Activated CD8-positive, alpha-beta memory T cell treated with anti-CD3 and anti-CD28 coated beads for 4 hours (primary cell): ENCODE measurements at regions not wholly inside any gene's neighbourhood (a gene's known extent, or its start where the extent isn't known, plus 50 kb on each side); places are given as distances from the start of the nearest gene placed in this dataset.

Source experiments
- DNase-seq, 2 donors: peaks; one replicate each; pipeline ENCODE4 v3.0.0-alpha.2; 2020; ENCODE audit warnings: low read depth in 2 of 2

GRCh38 chr4:123096038-123096437 is 173.6 kb upstream of the NUDT6 start:
- no peak for DNase-seq

- no peak for DNase-seq
Observed at GRCh38 chr4:123102897-123103471, 180.6 kb upstream of the NUDT6 start.

DNA sequence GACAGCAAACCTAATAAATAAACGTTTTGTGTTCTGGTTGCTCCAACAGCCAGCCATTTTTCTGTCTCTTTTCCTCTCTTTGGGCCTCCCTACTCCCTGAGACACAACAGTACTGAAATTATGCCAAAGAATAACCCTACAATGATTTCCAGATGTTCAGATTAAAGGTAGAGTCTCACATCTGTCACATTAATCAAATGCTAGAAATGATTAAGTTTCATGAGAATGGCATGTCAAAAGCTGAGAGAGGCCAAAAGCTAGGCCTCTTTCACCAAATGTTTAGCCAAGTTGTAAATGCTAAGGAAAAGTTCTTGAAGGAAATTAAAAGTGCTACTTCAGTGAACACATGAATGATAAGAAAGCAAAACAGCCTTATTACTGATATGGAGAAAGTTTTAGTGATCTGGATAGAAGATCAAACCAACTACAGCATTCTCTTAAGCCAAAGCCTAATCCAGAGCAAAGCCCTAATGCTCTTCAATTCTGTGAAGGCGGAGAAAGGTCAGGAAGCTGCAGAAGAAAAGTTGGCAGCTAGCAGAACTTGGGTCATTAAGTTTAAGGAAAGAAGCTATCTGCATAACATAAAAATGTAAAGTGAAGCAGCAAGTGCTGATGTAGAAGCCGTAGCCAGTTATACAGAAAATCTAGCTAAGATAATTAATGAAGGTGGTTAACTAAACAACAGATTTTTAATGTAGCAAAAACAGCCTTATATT is 182.1 kb upstream of the NUDT6 start:
- no peak for DNase-seq

DNA sequence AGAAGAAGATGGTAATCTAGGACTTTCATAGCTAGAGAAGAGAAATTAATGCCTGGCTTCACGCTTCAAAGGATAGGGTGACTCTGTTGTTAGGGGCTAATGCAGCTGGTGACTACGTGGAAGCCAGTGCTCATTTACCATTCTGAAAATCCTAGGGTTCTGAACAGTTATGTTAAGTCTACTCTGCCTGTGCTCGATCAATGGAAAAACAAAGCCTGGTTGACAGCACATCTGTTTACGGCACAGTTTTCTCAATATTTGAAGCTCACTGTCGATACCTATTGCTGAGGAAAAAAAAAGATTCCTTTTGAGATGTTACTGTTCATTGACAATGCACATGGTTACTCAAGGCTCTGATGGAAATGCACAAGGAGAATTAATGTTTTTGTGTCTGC is 182.6 kb upstream of the NUDT6 start:
- DNase-seq, result no peak

DNA sequence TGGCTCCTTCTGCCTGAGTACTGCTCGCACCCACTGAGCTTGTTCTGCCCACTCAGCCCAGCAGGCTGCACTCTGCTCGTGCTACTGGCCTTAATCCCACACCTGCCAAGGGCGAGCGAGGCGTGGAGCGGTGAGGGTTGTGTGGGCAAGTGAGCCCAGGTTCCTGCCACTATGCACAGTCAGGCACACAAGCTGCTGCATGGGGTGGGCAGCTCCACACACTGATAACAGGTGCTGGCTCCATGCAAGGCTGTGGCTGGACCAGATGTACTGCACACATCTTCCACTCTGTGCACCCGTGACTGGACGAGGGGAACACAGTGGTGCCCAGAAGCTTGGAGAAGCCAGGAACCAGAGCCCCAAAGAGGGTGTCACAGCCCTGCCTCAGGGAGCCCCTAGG is 184.3 kb upstream of the NUDT6 start:
- no peak for DNase-seq

GRCh38 chr4:123107444-123108252 is 185.3 kb upstream of the NUDT6 start:
- DNase-seq, result no peak

DNA sequence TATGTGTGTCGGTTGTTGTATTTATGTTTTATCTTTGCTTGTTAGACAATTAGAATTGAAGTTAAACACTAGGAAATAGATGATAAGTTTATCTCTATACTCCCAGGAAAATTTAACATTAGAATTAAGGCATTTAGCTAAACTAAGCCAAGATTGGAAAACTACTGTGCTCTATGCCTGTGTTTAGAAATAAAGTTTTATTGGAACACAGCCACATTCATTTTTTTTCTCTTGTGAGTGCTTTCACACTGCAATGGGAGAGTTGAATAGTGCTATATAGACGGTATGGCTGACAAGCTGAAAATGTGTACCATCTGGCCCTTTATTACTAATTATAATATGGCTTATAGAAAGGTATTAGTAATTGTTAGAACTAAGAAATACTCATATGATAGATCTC is 186.7 kb upstream of the NUDT6 start:
- no peak for DNase-seq

- no peak for DNase-seq
Observed at GRCh38 chr4:123110147-123110546, 187.8 kb upstream of the NUDT6 start.

DNA sequence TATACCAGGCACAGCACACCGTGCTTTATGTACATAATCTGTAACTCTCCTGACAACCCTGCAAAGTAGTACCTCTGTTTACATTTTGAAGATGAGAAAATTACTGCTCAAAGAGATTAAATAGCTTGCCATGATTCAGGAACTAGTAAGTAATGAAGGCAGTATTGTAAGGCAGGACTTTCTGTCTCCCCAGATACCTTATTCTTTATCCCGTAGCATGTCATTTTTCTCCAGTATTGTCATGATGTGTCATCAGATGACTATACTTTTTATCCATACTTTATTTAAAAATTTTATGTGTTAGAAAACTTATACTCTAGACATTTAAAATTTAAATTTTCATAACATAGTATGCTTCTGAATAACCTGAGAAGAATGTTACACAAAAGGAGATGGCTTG is 188.3 kb upstream of the NUDT6 start:
- no peak for DNase-seq

- DNase-seq, result no peak
Observed at GRCh38 chr4:123113155-123113554, 190.8 kb upstream of the NUDT6 start.

DNA sequence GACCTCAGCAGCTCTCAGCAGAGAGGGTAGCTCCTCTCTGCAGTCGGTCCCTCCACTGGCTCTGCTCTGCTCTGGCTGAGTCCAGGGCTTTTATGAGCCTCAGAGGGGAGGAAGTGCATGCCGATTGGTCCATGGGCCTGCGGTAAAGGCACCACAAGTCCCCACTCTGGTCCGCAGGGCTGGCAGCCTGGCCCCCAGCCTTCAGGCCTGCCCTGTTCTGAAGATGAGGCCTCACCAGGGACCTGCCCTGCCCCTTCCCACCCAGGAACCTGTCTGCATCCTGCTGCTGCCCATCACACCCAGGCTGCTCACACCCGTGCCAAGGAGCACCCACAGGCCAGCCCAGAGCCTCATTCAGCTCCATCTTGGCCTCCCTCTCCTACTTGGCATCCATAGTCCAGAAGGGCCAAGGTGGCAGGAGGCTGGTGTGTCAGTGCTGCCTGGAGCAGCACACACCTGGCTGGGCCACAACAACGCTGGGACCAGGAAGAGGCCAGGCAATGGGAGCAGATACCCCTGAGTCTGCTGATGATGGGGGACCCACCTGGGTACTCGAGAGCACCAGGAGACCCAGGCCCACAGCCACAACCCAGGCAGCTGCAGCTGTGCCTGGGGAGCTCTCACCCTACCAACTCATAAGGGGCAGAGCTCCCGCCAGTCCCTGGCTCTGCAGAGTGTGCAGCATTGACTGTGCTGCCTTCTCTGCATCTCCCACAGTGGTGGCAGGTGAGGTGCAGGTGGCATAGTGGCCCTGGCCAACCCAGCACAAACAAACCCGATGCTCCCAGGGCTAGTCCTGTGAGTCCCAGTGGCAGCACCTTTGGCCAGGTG is 191.9 kb upstream of the NUDT6 start:
- DNase-seq, result no peak

- no peak for DNase-seq
Observed at GRCh38 chr4:123114915-123115756, 192.7 kb upstream of the NUDT6 start.

DNA sequence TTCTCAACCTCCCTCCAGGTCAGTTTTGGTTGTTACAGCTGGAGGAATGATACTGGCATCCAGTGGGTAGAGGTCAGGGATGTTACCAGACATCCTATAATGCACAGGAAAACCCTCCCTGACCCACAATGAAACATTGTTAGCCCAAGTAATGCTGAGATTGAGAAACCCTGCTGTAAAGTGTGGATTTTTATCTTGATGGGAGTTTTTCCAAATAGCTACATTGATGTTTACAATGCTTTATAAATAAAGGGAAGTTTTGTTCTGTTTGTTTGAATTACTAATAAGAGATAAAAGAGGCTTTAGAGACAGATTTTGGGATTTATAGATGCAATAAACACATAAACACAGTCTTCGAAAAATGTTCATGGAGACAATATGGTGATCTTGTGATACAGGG is 194.0 kb upstream of the NUDT6 start:
- no peak for DNase-seq

DNA sequence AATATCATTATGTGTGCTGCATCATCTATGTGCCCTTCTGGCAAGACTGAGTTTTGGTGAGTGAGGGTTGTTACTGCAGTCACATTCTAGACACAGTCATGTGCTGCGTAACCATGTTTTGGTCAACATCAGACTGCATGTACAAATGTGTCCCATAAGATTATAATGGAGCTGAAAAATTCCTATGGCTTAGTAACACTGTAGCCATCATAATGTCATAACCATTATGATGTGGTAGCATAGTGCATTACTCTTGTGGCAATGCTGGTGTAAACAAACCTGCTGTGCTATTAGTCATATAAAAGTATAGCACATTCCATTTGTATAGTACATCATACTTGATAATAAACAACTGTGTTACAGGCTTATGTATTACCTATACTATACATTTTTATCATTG is 198.1 kb upstream of the NUDT6 start:
- no peak for DNase-seq

DNA sequence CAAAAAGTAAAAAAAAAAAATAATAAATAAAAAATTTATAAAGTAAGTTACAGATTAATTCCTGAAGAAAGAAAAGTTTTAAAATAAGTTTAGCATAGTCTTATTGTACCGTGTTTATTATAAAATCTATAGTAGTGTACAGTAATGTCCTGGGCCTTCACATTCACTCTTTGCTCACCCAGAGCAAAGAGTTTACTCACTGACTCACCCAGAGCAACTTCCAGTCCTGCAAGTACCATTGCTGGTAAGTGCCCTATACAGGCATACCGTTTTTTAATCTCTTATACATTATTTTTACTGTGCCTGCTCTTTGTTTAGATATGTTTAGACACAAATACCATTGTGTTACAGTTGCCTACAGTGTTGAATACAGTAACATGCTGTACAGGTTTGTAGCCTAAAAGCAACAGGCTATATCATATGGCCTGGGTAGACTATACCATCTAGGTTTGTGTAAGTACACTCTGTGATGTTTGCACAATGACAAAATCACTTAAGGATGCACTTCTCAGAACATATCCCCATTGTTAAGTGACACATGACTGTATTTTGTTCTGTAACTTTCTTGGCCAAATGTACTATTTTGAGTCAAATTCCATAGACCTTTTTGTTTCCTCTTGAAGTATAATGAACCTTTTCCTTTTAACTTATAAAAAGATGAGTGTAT is 199.0 kb upstream of the NUDT6 start:
- DNase-seq, result no peak

DNA sequence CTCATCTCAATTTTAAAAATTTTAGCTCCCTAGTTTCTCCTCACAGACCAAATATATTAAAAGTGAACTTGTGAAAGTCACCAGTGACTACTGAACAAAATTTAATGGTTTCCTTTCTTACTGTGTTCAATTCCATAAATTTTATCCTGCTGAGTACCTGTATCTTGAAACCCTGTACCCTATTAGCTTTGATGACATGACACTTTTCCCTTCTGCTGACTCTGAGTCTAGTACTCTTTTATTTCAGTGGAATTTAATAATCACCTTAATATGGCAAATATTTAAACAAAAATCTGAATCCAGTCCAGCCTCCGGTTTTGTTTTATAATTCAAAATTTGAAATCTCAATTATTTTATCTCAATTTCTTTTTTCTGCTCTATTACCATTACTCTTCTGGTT is 203.1 kb upstream of the NUDT6 start:
- DNase-seq, result no peak

DNA sequence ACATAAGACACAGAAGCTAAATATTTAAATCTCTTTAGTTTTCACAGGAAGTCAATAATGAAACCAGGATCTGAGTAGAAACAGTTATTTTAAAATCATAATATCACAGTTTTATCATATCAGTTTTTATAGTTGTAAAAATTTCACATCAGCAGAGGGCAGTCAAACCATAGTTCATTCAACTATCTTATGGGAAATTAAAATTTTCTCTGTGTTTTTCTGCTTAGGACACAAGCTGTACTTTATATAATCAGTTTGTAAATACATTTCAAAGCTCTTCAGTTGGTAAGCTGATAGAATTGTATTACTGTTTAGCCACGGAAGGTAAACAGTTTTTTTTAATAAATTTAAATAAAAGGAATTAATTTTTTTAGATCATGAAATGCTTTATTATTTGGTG is 204.8 kb upstream of the NUDT6 start:
- no peak for DNase-seq

- no peak for DNase-seq
Observed at GRCh38 chr4:123127875-123128274, 205.5 kb upstream of the NUDT6 start.

DNA sequence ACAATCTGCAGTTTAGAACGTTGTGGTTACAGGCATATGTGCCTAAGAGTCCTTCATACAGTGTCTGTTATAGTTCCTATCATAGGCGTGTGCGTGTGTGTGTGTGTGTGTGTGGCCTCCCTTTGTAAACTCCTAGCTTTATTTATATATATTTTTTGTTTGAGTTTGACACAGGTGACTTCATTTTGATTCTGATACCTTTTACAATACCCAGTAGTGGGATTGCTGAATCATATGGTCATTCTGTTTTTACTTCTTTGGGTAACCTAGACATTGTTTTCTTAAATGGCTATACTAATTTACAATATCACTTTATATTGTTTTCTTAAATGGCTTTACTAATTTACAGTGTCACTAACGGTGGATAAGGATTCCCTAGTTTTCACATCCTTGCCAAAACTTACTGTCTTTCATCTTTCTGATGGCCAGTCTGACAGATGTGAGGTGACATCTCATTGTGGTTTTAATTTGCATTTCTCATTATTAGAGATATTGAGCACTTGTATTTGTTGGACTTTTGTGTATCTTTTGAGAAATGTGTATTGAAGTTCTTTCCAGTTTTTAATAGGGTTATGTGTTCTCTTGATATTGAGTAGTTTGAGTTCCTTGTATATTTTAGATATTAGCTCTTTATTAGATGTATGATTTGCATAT is 211.1 kb upstream of the NUDT6 start:
- DNase-seq, result no peak

GRCh38 chr4:123144616-123145015 is 222.2 kb upstream of the NUDT6 start:
- no peak for DNase-seq
